GM18519 (cell line): ENCODE measurements at regions not wholly inside any gene's neighbourhood (a gene's known extent, or its start where the extent isn't known, plus 50 kb on each side); places are given as distances from the start of the nearest gene placed in this dataset.

Source experiments
- ATAC-seq: cut with Tn5 transposase; IDR thresholded peaks from one replicate; pipeline ENCODE4 v1.9.1; 2021; ENCODE audit warnings: mild to moderate bottlenecking, moderate library complexity; ENCODE audit not compliant: unreplicated experiment, low FRiP score

DNA sequence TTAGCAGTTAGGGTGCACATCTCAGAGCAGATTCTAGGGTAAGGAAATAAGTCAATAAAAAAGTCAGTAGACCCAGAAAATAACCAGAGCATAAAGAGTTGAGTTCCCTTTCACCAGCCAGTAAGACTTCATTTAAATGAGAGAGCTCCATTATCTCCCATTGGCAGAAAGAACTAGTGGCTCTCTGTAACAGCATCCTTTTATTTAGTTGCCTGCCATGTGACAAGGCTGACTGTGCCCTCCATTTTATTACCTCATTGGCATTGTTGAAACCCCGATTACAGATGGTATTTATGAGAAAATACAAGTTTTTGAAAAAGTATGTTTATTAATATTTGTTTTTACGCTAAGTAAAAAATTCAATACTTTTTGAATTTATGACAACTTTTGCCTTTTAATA is 859.5 kb upstream of the NDST4 start:
- ATAC-seq: no peak

DNA sequence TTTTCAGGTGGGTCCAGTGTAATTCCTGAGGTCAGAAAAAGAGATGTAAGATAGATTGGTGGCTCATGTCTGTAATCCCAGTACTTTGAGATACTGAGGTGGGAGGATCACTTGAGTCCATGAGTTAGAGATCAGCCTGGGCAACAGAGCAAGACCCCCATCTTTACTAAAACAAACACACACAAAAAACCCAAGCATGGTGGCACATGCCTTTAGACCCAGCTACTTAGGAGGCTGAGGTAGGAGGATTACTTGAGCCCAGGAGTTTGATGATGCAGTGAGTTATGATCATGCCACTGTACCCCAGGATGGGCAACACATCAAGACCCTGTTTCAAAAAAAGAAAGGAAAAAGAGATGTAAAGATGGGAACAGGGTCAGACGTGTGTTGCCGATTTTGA is 857.4 kb upstream of the NDST4 start:
- no peak for ATAC-seq

DNA sequence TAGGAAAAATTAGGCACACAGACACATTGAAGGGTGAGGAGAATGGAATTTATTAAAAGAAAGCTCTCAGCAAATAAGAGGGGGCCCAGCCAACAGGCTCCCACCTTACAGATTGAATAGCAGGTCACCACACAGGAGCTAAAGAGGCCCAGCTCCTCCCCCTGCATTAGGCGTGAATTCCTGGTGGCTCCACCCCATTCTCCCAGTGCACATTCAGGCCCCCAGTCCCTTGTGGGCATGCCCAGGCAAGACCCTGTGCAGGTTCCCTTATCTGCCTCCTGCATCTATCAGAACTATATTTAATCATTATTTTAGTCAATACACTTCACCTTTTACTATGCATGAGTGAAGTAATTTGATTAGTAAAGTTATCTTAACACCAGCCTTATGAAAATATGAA is 856.3 kb upstream of the NDST4 start:
- no peak for ATAC-seq

DNA sequence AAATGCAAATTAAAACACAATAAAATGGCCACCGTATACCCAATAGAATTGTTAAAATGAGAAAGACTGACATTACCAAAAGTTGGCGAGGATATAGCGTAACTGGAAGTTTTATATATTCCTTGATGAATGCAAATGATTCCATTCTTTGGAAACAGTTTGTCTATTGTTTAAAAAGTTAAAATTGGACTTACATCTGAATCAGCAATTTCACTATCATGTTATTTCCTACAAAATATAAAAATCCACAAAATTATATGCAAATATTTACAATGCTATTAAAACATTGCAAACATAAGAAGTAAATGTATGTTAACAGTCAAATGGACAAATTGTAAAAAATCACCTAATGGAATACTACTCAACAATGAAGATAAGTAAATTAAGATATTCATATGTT is 852.2 kb upstream of the NDST4 start:
- no peak for ATAC-seq

DNA sequence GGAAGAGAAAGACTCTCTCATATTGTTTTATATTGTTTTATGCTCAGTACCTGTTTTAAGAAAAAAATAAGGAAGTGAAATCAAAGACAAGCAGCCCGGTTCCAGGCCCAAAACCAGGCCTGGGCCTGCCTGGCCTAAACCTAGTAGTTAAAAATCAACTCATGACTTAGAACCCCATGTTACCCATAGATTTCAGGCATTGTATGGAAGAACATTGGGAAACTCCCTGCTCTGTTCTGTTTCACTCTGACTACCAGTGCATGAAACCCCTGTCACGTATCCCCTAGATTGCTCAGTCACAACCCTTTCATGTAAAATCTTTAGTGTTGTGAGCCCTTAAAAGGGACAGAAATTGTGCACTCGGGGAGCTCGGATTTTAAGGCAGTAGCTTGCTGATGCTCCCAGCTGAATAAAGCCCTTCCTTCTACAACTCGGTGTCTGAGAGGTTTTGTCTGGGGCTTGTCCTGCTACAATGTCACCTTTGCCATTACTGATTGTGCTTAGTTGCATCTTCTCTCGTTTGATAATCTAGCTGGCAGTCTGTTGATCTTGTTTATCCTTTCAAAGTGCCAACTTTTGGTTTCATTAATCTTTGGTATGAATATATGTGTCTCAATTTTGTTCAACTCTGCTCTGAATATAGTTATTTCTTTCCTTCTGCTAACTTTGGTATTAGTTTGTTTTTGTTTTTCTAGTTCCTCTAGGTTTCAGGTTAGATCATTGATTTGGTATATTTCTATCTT is 842.8 kb upstream of the NDST4 start:
- peak; percentile 58 for ATAC-seq

DNA sequence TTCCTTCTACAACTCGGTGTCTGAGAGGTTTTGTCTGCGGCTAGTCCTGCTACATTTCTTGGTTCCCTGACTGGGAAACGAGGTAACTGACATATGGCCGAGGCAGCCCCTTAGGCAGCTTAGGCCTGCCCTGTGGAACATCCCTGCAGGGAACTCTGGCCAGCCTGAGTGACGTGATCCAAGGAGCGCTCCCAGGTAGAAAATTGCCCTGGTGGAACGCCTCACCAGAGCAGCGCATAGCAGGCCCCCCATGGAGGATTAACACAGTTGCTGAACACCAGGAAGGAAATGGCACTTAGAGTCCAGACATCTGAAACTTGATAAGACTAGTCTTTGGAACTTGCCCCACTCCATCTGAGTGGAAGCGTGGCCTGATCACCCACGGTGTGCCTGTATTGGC is 837.4 kb upstream of the NDST4 start:
- no peak for ATAC-seq

DNA sequence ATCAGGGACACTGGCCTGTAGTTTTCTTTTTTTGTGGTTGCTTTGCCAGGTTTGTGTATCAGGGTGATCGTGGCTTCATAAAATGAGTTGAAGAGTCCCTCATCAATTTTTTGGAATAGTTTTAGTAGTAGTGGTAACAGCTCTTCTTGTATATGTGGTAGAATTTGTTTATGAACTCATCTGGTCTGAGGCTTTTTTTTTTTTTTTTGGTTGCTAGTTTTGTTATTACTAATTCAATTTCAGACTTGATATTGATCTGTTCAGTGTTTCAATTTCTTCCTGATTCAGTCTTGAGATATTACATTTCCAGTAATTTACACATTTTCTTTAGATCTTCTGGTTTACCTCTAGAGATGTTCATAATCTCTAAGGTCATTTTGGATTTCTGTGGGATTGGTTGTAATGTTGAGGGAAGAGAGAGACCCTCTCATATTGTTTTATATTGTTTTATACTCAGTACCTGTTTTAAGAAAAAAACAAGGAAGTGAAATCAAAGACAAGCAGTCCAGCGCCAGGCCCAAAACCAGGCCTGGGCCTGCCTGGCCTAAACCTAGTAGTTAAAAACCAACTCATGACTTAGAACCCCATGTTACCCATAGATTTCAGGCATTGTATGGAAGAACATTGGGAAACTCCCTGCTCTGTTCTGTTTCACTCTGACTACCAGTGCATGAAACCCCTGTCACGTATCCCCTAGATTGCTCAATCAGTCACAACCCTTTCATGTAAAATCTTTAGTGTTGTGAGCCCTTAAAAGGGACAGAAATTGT is 836.7 kb upstream of the NDST4 start:
- peak; percentile 82 for ATAC-seq

DNA sequence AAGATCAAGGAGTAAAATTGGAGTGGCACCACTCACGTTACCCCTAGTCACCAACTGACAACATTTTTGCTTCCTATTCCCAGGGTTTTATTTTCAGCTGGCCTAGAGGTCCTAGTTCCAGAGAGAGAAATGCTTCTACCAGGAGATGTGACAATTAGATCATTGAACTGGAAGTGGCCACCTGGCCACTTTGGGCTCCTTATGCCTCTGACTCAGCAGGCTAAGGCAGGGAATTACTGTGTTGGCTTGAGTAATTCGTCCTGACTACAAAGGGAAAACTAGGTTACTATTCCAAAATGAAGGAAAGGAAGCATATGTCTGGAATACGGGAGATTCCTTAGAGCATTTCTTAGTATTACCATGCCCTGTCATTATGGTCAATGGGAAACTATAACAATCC is 831.6 kb upstream of the NDST4 start:
- no peak for ATAC-seq

DNA sequence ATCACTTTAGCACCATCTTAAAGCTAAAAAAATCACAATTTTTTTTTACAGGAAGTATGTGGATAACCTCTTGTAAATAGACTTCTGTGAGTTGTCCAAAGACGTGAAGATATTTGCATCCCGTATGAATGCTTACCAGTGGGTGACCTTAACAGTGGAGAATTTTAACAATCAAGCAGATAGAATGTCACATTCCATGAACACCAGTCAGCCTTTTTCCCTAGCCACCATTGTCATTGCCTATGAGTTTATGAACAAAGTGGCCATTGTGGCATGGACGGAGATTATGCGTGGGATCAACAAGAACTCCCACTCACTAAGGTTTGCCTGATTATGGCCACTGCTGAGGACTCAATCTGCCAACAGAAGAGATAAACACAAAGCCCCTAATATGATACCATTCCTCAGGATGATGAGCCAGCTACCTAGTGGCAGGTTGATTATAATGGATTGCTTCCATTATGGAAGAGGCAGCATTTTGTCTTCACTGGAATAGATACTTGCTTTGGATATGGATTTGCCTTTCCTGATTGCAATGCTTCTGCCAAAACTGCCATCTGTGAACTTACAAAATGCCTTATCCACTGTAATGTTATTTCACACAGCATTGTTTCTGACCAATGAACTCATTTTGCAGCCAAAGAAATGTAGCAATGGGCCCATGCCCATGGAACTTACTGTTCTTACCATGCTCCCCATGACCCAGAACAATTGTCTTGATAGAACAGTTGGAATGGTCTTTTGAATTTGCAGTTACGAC is 830.9 kb upstream of the NDST4 start:
- ATAC-seq: no peak

DNA sequence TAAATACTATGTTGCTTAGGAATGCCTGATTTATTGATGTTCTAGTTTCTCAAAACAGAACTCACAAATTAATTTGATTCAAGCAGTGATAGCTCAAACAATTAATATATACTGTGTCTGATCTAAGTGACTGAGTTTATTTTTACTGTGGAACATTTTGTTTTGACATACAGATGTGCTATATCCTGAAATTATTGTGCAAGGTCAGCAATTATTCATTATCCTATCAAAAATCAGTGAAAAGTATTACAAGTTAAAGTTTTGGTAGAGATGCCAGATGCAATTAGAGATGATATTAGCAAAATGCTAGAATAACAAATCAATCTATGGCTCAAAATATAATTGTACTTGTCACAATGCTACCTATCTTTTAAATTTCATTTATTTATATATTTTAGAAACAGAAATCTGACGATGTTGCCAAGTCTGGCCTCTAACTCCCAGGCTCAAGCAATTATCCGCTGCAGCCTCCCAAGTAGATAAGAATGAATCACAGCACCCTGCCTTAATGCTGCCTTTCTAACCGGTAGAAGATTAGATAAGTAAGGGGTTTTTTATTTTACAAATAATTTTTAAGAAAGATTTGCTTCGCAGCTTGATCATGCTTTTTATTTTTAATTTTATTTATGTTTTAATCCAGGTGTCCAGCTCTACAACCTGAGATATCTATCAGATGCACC is 825.5 kb upstream of the NDST4 start:
- ATAC-seq: no peak

DNA sequence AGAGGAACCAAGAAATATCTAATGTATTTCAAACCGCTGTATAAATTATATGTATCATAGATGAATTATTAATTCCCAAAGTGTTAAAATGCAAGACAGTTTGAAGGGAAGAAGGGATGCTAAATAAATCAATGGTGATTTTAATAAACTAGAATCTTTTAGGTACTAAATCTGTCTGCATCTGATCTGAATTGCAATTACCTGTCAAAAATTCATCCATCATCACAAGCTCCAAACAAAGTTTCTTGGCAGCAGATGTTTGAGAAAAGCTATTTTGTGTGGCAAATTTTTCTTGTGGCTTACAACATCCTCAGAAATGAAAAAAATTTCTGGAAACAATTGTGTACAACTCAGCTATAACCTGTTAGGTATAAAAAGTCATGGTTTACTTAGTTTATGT is 816.0 kb upstream of the NDST4 start:
- ATAC-seq: no peak

DNA sequence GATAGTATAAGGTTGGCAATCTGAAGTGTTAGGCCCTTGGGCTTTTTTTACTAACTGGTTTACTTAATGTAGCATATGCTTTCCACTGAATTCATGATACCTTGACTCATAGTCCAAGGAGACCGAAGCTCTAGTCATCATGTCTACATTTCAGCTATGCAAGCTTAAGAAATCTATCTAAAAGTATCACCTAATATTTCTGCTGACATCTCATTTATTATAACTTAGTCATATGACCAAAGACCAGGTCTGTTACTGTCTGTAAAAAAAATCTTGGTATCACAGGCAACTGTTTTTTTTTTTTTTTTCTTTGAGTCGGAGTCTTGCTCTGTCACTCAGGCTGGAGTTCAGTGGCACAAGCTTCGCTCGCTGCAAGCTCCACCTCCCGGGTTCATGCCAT is 814.0 kb upstream of the NDST4 start:
- ATAC-seq: no peak

DNA sequence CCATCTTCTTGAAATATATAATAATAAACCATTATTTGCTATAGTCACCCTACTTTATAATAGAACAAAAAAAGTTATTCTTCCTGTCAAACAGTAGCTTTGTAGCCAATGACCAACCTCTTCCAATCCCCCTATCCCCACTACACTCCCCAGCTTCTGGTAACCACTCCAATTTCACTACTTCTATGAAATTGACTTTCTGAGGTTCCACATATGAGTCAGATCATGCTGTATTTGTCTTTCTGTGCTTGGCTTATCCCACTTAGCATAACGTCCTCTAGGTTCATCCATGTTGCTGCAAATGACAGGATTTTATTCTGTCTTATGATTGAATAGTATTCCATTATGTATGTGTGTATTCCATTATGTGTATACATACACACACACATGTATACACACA is 809.7 kb upstream of the NDST4 start:
- no peak for ATAC-seq

DNA sequence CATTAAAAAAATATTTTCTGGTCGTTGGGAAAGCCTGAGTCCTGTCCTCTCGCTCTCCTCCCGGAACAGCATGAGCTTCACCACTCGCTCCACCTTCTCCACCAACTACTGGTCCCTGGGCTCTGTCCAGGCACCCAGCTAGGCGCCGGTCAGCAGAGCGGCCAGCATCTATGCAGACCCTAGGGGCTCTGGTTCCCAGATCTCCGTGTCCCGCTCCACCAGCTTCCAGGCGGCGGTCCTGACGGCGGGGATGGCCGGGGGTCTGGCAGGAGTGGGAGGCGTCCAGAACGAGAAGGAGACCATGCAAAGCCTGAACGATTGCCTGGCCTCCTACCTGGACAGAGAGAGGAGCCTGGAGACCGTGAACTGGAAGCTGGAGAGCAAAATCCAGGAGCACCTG is 807.2 kb upstream of the NDST4 start:
- no peak for ATAC-seq

DNA sequence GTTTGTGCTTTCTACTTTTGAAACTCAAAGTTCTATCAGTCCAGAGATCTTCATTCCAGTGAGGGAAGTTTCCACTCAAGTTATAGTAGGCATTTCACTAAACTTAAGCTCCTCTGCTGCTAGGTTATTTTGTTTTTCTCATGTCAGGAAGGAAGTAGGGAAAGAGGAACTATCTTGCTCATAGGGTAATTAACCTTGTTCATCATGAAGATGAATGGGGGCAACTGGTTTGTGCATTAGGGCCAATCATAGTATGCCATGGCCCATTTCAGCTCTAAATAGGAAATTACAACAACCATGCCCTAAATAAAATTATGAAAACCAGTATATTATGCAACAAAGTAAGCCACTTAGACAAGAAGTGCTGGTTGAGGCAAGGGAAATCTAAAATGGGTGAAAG is 804.7 kb upstream of the NDST4 start:
- ATAC-seq: no peak

DNA sequence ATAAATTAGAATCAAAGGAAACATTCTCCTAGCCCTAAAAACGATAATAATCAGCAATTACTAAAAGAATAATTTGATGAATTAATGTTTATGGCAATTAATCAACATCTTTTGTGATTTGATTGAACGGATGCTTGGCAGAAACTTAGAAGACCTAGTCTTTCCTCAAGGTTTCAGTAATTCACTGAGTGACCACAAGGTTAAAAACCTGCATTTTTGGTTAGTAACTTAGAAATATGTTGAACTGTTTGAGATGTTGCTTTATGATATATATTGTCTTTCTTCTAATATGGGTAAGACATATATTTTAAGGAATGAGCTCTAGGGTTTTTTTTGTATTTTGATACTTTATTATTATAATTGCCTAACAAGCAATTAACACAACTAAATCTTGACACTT is 793.0 kb upstream of the NDST4 start:
- ATAC-seq: no peak

DNA sequence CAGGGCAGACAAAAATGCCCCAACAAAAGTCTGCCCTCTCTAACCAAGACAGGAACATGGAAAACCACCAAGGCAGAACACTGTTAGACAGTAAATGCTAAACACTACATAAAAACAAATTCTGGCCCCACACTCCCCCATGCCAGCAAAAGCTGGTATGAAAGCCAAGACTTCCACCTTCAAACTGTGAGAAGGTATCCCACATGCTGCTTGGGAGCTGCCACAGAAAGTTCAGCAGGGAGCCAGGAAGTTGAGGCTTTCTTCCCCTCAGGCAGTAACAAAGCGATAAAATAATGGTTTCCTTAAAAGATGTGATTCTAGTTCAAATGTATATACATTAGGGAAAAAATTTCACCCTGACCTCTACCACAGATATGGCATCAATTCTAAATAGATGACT is 770.4 kb upstream of the NDST4 start:
- ATAC-seq: no peak

DNA sequence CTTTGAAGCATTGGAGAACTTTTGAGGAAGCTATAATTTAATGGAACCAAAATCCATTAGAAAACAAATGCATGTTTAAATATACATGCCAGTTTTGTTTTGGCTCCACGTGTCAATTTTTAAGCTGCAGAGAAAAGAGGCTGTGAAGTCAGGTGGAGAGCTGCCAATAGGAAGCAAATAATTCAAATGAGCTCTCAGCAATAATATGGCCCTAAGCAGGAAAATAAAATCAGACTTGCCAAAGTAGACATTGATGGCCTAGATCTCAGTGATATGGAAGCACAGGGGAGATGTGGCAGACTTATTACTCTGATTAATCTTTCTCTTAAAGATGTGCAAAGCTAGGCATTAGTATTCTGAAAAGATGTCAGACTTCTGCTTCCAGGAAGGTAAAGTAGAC is 769.8 kb upstream of the NDST4 start:
- no peak for ATAC-seq

DNA sequence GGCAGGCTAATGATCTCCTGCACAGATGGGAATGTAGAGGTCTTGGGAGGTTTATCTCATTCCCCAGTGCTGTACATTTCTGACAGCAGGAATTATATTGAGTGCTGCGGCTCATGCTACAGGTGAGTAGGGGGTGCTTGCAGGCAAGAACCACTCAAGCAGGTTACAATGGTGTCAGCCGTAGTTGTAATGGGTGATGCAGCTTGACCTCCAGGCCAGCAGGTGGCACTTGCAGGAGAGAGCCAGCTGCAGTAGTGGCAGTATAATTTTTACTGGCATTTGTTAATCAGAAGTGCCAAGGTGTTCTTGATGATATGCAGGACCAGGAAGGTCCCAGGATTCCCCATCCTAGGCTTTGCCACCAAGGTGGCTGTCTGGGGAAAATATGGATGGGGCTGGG is 759.6 kb upstream of the NDST4 start:
- ATAC-seq: no peak

DNA sequence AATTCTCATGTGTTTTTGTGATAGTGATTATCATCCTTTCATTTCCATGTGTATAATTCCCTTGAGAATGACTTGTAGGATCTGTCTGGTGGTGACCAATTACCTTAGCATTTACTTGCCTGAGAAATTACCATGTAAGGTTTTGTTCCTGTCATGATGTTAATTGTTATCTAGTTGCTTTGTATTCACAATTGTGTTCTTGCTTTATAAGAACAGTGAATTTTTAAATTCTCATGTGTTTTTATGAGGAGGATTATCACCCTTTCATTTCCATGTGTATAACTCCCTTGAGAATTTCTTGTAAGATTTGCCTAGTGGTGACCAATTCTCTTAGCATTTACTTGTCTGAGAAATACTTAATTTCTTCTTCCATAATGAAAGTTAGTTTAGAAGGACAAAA is 758.2 kb upstream of the NDST4 start:
- no peak for ATAC-seq

DNA sequence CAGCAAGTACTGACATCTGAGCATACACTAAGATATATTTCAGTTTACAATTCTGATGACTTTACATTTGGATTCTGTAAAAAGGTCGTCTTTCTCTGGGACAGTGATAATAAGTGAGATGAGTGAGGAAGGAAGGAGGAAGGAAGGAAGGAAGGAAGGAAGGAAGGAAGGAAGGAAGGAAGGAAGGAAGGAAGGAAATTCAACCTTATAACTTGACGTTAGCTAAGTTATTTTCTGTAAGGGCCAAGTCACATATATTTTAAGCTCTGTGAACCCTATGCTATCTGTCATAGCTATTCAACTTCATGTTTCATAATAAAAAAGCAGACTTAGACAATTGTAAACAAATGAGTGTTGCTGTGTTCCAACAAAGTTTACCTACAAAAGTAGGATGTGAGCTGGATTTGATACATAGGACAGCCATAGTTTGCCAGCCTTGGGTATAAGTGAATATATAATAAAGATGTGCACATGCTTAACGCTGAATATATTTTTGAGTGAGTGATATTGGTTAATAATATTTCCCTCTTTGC is 753.0 kb upstream of the NDST4 start:
- no peak for ATAC-seq
